GM23248 (cell line): ENCODE measurements at regions not wholly inside any gene's neighbourhood (a gene's known extent, or its start where the extent isn't known, plus 50 kb on each side); places are given as distances from the start of the nearest gene placed in this dataset.

Source experiments
- EZH2 ChIP-seq: fragments of 200-600 bp; sonication (generic); IDR thresholded peaks from 2 replicates; pipeline ENCODE4 v1.6.1; 2018; ENCODE audit warnings: antibody characterized with exemption, mild to moderate bottlenecking; ENCODE audit not compliant: insufficient read depth, poor library complexity, severe bottlenecking
- EZH2phosphoT487 ChIP-seq: fragments of 200-600 bp; sonication (generic); IDR thresholded peaks from 2 replicates; pipeline ENCODE4 v1.6.1; 2018; ENCODE audit warnings: antibody characterized with exemption, moderate library complexity, mild to moderate bottlenecking, low read depth; ENCODE audit not compliant: insufficient read depth

DNA sequence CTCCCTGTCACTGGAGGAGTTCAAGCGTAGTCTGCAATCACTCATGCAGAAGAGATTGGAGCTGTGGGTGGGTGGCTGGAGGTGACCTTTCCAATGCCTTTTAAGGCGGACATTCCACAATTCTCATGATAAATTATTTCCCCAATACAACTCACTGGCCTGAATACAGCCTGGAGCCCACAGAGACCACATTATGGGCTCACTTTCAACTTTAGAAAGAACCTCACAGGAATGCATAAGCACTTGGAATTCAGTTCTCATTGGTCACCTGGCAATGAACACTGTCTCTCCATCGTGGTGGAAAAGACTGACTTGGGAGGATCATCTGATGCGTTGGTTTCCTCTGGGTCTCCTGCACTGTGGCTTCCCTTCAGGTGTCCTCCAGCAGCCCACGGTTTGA is 151.8 kb upstream of the KCND3 start:
- TF ChIP-seq EZH2 (no peak), EZH2phosphoT487 (no peak)
